ENCODE measurements at regions not wholly inside any gene's neighbourhood (a gene's known extent, or its start where the extent isn't known, plus 50 kb on each side); places are given as distances from the start of the nearest gene placed in this dataset.

DNA sequence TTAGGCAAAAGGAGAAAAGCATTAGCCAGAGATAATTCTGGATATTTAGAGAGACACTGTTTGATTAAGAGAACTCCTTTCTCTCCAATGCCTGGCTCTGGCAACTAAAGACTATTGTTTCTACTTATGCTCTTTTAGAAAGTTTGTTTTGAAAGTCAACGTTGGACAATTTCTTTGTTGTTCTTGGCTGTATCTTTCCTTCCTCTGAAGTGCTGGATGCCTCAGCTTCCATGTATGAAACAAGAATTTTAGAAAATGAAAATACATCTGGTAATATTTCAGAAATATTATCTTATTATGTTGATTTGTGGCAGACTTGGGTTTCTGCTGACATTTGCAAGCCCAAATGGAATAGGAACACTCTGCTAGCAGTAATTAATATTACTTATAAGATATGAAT is 382.6 kb downstream of the SNAPC1 start:
- TF ChIP-seq, protein P1, sequence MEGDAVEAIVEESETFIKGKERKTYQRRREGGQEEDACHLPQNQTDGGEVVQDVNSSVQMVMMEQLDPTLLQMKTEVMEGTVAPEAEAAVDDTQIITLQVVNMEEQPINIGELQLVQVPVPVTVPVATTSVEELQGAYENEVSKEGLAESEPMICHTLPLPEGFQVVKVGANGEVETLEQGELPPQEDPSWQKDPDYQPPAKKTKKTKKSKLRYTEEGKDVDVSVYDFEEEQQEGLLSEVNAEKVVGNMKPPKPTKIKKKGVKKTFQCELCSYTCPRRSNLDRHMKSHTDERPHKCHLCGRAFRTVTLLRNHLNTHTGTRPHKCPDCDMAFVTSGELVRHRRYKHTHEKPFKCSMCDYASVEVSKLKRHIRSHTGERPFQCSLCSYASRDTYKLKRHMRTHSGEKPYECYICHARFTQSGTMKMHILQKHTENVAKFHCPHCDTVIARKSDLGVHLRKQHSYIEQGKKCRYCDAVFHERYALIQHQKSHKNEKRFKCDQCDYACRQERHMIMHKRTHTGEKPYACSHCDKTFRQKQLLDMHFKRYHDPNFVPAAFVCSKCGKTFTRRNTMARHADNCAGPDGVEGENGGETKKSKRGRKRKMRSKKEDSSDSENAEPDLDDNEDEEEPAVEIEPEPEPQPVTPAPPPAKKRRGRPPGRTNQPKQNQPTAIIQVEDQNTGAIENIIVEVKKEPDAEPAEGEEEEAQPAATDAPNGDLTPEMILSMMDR (IDR thresholded peaks at IDR 0.05) = no peak
- TF ChIP-seq POLR2A (IDR thresholded peaks at IDR 0.05) (no peak), POLR2AphosphoS5 (IDR thresholded peaks at IDR 0.05) (no peak)
